Ectodermal cell (in vitro differentiated cells): ENCODE measurements at regions not wholly inside any gene's neighbourhood (a gene's known extent, or its start where the extent isn't known, plus 50 kb on each side); places are given as distances from the start of the nearest gene placed in this dataset.

Source experiments
- H3K27ac ChIP-seq: 2 replicates; pipeline ENCODE4 v1.7.0; 2013; ENCODE audit warnings: mild to moderate bottlenecking, low read depth, low read length; ENCODE audit not compliant: insufficient read depth, poor library complexity, severe bottlenecking
- H3K27me3 ChIP-seq: 2 replicates; pipeline ENCODE4 v1.7.0; 2013; ENCODE audit warnings: mild to moderate bottlenecking, low read length; ENCODE audit not compliant: insufficient read depth, control insufficient read depth, poor library complexity, severe bottlenecking
- H3K36me3 ChIP-seq: one replicate; pipeline ENCODE4 v1.7.0; 2013; ENCODE audit warnings: low read length; ENCODE audit not compliant: control insufficient read depth, insufficient read depth
- H3K4me1 ChIP-seq: one replicate; pipeline ENCODE4 v1.7.0; 2013; ENCODE audit warnings: low read length; ENCODE audit not compliant: control insufficient read depth, insufficient read depth
- H3K4me3 ChIP-seq: 2 replicates; pipeline ENCODE4 v1.7.0; 2013; ENCODE audit warnings: low read depth, low read length, control low read depth; ENCODE audit not compliant: insufficient read depth
- H3K9me3 ChIP-seq: 2 replicates; pipeline ENCODE4 v1.7.0; 2013; ENCODE audit warnings: mild to moderate bottlenecking, low read length, moderate library complexity; ENCODE audit not compliant: control insufficient read depth
- WGBS, 2 experiments: methylation state at CpG; one replicate each; pipeline ENCODE4 v1.1.7; 2013; ENCODE audit warnings: missing lambda C conversion rate in 2 of 2; 5-methylcytosine and 5-hydroxymethylcytosine counted together

DNA sequence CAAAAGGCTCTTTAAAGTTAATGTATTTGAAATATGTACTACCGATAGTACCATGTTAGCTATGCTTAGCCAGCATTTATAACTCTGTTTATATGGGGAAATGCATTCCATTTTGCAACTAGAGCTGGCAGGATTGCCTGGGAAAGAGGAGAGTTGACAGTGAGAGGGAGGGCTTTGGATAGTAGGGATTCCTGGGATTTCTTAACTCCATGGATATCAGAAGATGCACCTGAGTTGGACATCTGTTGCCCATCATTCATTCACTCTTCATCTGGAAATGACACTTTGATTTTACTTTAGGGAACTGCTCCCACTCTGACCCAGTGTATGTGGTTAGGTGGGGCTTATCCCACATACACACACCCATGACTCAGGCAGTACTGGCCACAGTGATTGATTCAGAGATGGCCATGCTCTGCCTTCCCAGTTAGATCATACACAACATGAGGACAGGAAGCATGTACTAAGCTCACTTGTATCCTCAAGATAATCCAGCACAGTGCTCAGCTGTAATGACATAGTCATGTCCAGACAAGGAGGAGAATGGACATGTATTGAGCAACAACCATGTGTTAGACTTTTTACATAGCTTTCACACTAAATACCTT is 248.8 kb downstream of the MREG start:
- no peaks in the 10 kb centered on the region for H3K36me3 ChIP-seq
- no peak overlapping the region for H3K4me3 ChIP-seq
- no peaks in the 10 kb centered on the region for H3K9me3 ChIP-seq
- H3K27ac ChIP-seq, result no peak overlapping the region
- H3K4me1 ChIP-seq, result no peaks in the 10 kb centered on the region
- 88 to 93% methylated on average over 1 of the region's 1 CpG for WGBS, 2 experiments
- H3K27me3 ChIP-seq, result no peaks in the 10 kb centered on the region

DNA sequence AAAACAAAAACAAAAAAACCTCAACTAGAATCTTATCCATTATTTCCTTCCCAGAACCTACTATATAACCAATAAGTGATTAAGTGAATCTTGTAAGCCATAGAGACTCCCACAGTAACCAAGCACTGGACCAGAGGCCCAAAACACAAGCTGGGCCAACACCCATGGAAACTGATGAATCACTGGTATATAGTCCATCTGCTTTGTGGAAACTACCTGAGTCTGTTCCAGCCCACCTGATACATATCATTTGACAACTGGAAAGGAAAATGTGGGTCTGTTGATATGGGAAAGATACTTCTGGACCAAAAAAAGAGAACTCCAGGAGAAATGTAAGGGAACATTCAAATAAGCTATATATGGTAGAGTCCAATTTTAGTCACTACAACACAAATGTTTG is 252.8 kb downstream of the MREG start:
- H3K27ac ChIP-seq, result no peak overlapping the region
- no peaks in the 10 kb centered on the region for H3K36me3 ChIP-seq
- H3K9me3 ChIP-seq, result no peaks in the 10 kb centered on the region
- no peaks in the 10 kb centered on the region for H3K4me1 ChIP-seq
- H3K27me3 ChIP-seq, result no peaks in the 10 kb centered on the region
- no peak overlapping the region for H3K4me3 ChIP-seq

DNA sequence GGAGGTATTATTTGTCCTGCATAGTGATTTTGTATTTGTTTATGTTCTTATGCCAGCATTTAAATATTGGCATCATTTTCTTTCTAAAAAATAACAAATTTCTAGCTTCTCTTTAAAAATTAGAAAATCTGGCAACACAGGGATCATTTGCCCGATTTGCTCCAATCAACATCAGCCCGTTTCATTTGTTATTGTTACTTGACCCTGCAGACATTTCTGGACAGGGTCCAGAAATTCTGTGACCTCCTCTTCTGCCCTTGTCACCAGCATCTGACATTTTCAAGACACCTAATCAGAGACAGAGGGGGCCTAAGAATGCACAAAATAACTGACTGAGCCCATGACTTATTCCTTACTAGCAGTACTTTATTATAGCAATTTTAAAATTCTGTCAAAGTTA is 253.3 kb downstream of the MREG start:
- no peaks in the 10 kb centered on the region for H3K4me1 ChIP-seq
- H3K27ac ChIP-seq, result no peak overlapping the region
- no peaks in the 10 kb centered on the region for H3K27me3 ChIP-seq
- 93 to 94% methylated on average over 2 of the region's 2 CpGs for WGBS, 2 experiments
- H3K4me3 ChIP-seq, result no peak overlapping the region
- H3K36me3 ChIP-seq, result no peaks in the 10 kb centered on the region
- no peaks in the 10 kb centered on the region for H3K9me3 ChIP-seq

GRCh38 chr2:215758691-215759090 is 254.7 kb downstream of the MREG start:
- Histone ChIP-seq H3K27me3 (no peaks in the 10 kb centered on the region), H3K4me3 (no peak overlapping the region)
- WGBS, 2 experiments, result 93 to 97% methylated on average over 2 to 4 of the region's 4 CpGs

DNA sequence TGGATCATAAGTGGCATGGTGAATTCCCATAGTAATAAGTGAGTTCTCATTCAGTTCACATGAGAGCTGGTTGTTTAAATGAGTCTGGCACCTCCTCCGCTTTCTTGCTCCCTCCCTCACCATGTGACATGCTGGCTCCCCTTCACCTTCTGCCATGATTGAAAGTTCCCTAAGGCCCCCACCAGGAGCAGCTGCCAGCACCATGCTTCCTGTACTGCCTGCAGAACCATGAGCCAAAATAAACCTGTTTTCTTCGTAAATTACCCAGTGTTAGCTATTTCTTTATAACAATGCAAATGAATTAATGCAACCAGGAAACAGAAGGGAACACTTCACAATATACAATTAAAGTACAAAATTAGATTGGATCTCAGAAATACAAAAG is 257.0 kb downstream of the MREG start:
- Histone ChIP-seq H3K27me3 (no peaks in the 10 kb centered on the region), H3K36me3 (no peaks in the 10 kb centered on the region), H3K9me3 (no peaks in the 10 kb centered on the region), H3K27ac (no peak overlapping the region), H3K4me3 (no peak overlapping the region), H3K4me1 (no peaks in the 10 kb centered on the region)
- 89 to 93% methylated on average over 2 of the region's 2 CpGs for WGBS, 2 experiments

More at GRCh38 chr2:215758691-215759090, 254.7 kb downstream of the MREG start:
- H3K36me3 ChIP-seq, result no peaks in the 10 kb centered on the region
- H3K27ac ChIP-seq, result no peak overlapping the region
- H3K9me3 ChIP-seq, result no peaks in the 10 kb centered on the region
- H3K4me1 ChIP-seq, result no peaks in the 10 kb centered on the region

DNA sequence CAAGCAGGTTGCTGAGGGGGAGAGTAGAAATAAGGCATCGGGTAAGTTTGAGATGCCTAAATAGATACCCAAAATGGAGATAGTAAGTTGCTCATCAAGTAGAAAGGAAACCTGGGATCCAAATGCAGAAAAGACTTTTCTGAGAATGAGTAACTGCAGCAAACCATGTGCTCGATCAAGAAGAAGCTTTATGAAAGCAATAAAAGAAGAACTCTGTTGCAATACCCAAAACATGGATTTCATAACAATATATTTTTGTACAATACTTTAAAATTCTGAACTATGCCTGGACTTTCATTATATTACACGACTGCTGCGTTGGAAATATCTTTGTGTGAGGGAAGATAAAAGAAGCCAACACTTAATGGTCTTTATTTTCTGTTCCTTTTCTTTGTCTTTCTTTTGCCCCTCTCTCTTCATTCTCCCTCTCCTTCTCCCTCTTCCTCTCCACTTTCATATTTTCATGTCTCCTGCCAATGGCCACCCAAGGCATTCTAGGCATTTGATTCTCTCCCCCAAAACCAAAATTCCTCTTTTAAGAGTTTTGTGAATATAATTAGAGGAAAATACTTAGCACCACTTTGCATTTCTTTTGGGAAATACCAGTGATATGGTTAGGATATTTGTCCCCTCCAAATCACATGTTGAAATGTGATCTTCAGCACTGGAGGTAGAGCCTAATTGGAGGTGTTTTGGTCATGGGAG is 257.6 kb downstream of the MREG start:
- no peak overlapping the region for H3K4me3 ChIP-seq
- WGBS, 2 experiments, result 92 to 93% methylated on average over 2 to 4 of the region's 4 CpGs

DNA sequence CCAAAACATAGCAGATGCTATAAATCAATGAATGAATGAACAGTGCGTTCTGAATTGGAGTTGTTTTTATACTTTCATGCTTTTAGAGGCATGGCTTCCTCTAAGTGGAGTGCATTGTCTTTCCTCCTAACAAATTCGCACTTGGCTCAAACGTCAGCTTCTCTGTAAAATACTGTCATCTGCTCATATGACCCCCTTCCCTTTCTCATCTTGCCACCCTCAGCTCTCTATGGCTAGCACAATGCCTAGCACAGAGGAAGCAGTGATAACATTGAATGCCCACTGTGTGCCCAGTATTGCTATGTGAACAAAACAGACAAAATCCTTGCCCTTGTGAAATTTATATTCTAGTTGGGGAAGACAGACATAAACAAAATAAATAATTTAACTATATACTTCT is 258.8 kb downstream of the MREG start:
- Histone ChIP-seq H3K9me3 (no peaks in the 10 kb centered on the region), H3K4me1 (no peaks in the 10 kb centered on the region)
- WGBS, 2 experiments, result 84 to 89% methylated on average over 3 of the region's 3 CpGs

More for the DNA sequence above, 257.6 kb downstream of the MREG start:
- no peaks in the 10 kb centered on the region for H3K27me3 ChIP-seq
- no peak overlapping the region for H3K27ac ChIP-seq
- no peaks in the 10 kb centered on the region for H3K36me3 ChIP-seq
- no peaks in the 10 kb centered on the region for H3K4me1 ChIP-seq
- H3K9me3 ChIP-seq, result no peaks in the 10 kb centered on the region

GRCh38 chr2:215753808-215754207 is 259.5 kb downstream of the MREG start:
- no peaks in the 10 kb centered on the region for H3K27me3 ChIP-seq
- no peaks in the 10 kb centered on the region for H3K36me3 ChIP-seq
- H3K4me1 ChIP-seq, result no peaks in the 10 kb centered on the region
- no peak overlapping the region for H3K4me3 ChIP-seq
- no peaks in the 10 kb centered on the region for H3K9me3 ChIP-seq
- WGBS, 2 experiments, result 64 to 67% methylated on average over 5 of the region's 5 CpGs
- no peak overlapping the region for H3K27ac ChIP-seq

More for the DNA sequence above, 258.8 kb downstream of the MREG start:
- H3K36me3 ChIP-seq, result no peaks in the 10 kb centered on the region
- H3K27me3 ChIP-seq, result no peaks in the 10 kb centered on the region
- no peak overlapping the region for H3K4me3 ChIP-seq
- no peak overlapping the region for H3K27ac ChIP-seq

GRCh38 chr2:215752991-215753390 is 260.4 kb downstream of the MREG start:
- 96% methylated on average over 3 of the region's 3 CpGs for WGBS, 2 experiments

GRCh38 chr2:215752436-215752835 is 260.9 kb downstream of the MREG start:
- no peaks in the 10 kb centered on the region for H3K4me1 ChIP-seq
- no peaks in the 10 kb centered on the region for H3K9me3 ChIP-seq
- 93 to 97% methylated on average over 4 of the region's 4 CpGs for WGBS, 2 experiments

More at GRCh38 chr2:215752991-215753390, 260.4 kb downstream of the MREG start:
- H3K9me3 ChIP-seq, result no peaks in the 10 kb centered on the region
- no peak overlapping the region for H3K4me3 ChIP-seq
- no peaks in the 10 kb centered on the region for H3K36me3 ChIP-seq
- no peaks in the 10 kb centered on the region for H3K4me1 ChIP-seq
- H3K27ac ChIP-seq, result no peak overlapping the region
- H3K27me3 ChIP-seq, result no peaks in the 10 kb centered on the region

More at GRCh38 chr2:215752436-215752835, 260.9 kb downstream of the MREG start:
- Histone ChIP-seq H3K4me3 (no peak overlapping the region), H3K36me3 (no peaks in the 10 kb centered on the region), H3K27ac (no peak overlapping the region), H3K27me3 (no peaks in the 10 kb centered on the region)
